HG02938 (cell line): ENCODE measurements at regions not wholly inside any gene's neighbourhood (a gene's known extent, or its start where the extent isn't known, plus 50 kb on each side); places are given as distances from the start of the nearest gene placed in this dataset.

Experiments used
- ATAC-seq: cut with Tn5 transposase; IDR thresholded peaks from one replicate; pipeline ENCODE4 v1.9.1; 2021; ENCODE audit warnings: mild to moderate bottlenecking, moderate library complexity; ENCODE audit not compliant: unreplicated experiment

GRCh38 chr1:168867941-168868634 lies 139.1 kb upstream of the DPT start:
- ATAC-seq = no peak

- ATAC-seq = no peak
Measured at GRCh38 chr1:168871531-168871930, 142.5 kb upstream of the DPT start.

GRCh38 chr1:168875831-168876230 lies 146.8 kb upstream of the DPT start:
- no peak for ATAC-seq

GRCh38 chr1:168876830-168877229 lies 147.8 kb upstream of the DPT start:
- no peak for ATAC-seq

- no peak for ATAC-seq
Measured at GRCh38 chr1:168879896-168880734, 151.1 kb upstream of the DPT start.

GRCh38 chr1:168881656-168882260 lies 152.8 kb upstream of the DPT start:
- no peak for ATAC-seq

- ATAC-seq = no peak
Measured at GRCh38 chr1:168887381-168887780, 158.4 kb upstream of the DPT start.

GRCh38 chr1:168888418-168888817 lies 159.4 kb upstream of the DPT start:
- ATAC-seq = no peak

- no peak for ATAC-seq
Measured at GRCh38 chr1:168892931-168893330, 163.9 kb upstream of the DPT start.

GRCh38 chr1:168893359-168893801 lies 164.4 kb upstream of the DPT start:
- no peak for ATAC-seq

GRCh38 chr1:168894397-168894903 lies 165.4 kb upstream of the DPT start:
- no peak for ATAC-seq

GRCh38 chr1:168897249-168897648 lies 168.2 kb upstream of the DPT start:
- no peak for ATAC-seq

- ATAC-seq = no peak
Measured at GRCh38 chr1:168903237-168903830, 174.3 kb upstream of the DPT start.

GRCh38 chr1:168905633-168906032 lies 176.6 kb upstream of the DPT start:
- no peak for ATAC-seq

- no peak for ATAC-seq
Measured at GRCh38 chr1:168906367-168906766, 177.4 kb upstream of the DPT start.

GRCh38 chr1:168907053-168907452 lies 178.0 kb upstream of the DPT start:
- ATAC-seq = no peak

- no peak for ATAC-seq
Measured at GRCh38 chr1:168907786-168908348, 178.9 kb upstream of the DPT start.

- no peak for ATAC-seq
Measured at GRCh38 chr1:168910403-168910802, 181.4 kb upstream of the DPT start.

- no peak for ATAC-seq
Measured at GRCh38 chr1:168911370-168911769, 182.4 kb upstream of the DPT start.

- ATAC-seq = no peak
Measured at GRCh38 chr1:168913711-168914463, 184.9 kb upstream of the DPT start.
